ENCODE measurements at regions not wholly inside any gene's neighbourhood (a gene's known extent, or its start where the extent isn't known, plus 50 kb on each side); places are given as distances from the start of the nearest gene placed in this dataset.

DNA sequence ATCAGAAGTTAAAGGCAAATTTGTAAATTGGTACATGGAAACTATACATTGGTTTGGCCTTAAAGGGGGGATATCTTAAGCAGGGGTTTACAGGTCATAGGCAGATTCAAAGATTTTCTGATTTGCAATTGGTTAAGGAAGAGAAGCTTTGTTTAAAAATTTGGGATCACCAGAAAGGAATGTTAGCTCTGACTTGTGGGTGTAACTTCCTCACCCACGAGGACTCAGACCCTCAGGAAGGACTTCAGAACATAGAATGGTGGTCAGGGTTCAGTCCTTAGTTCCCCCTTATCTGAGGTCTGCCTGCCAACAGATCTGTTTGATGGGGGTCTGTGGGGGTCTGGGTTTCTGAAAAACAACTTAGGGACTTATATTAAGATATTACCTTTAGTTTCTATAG lies 427.4 kb upstream of the DIPK2B start (continued):
- TF ChIP-seq, protein P1, sequence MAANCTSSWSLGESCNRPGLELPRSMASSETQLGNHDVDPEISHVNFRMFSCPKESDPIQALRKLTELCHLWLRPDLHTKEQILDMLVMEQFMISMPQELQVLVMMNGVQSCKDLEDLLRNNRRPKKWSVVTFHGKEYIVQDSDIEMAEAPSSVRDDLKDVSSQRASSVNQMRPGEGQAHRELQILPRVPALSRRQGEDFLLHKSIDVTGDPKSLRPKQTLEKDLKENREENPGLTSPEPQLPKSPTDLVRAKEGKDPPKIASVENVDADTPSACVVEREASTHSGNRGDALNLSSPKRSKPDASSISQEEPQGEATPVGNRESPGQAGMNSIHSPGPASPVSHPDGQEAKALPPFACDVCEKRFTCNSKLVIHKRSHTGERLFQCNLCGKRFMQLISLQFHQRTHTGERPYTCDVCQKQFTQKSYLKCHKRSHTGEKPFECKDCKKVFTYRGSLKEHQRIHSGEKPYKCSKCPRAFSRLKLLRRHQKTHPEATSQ (tag by site-specific recombination; IDR thresholded peaks at IDR 0.05) = no peak
- TF ChIP-seq ZNF121 (tag by site-specific recombination; IDR thresholded peaks at IDR 0.05) (no peak), SCRT1 (tag by site-specific recombination; IDR thresholded peaks at IDR 0.05; ENCODE audit: borderline replicate concordance) (no peak), ZNF473 (tag by site-specific recombination; IDR thresholded peaks at IDR 0.05) (no peak)
- TF ChIP-seq, protein P2, sequence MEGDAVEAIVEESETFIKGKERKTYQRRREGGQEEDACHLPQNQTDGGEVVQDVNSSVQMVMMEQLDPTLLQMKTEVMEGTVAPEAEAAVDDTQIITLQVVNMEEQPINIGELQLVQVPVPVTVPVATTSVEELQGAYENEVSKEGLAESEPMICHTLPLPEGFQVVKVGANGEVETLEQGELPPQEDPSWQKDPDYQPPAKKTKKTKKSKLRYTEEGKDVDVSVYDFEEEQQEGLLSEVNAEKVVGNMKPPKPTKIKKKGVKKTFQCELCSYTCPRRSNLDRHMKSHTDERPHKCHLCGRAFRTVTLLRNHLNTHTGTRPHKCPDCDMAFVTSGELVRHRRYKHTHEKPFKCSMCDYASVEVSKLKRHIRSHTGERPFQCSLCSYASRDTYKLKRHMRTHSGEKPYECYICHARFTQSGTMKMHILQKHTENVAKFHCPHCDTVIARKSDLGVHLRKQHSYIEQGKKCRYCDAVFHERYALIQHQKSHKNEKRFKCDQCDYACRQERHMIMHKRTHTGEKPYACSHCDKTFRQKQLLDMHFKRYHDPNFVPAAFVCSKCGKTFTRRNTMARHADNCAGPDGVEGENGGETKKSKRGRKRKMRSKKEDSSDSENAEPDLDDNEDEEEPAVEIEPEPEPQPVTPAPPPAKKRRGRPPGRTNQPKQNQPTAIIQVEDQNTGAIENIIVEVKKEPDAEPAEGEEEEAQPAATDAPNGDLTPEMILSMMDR (tag by site-specific recombination; IDR thresholded peaks at IDR 0.05) = no peak

DNA sequence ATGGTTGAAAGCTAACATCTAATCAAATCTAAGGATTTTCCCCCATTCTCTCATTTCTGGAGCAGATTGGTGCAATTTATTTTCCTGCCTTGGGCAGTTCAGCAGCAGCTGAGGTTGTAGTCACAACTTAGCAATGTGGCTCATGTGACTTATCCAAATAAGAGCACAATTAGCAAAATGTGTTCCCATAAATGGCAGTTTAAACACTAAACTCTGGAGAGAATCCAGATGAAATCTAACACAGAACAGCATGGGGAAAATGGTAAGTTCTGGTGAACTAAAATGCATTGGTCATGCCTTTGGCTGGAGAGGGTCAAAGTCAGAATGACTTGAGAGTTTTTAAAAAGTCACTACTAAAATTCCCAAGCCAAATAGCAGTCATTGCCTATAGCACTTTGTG lies 422.6 kb upstream of the DIPK2B start:
- Histone ChIP-seq H3K9me3 (ENCODE audit: control insufficient read depth, insufficient read depth, low read depth, low read length) (no peaks in the 10 kb centered on the region), H3K4me1 (ENCODE audit: control insufficient read depth, insufficient read depth, low read length) (no peaks in the 10 kb centered on the region), H3K36me3 (ENCODE audit: control insufficient read depth in 2 of 2, insufficient read depth in 1 of 2, low read length in 2 of 2) (no peaks in the 10 kb centered on the region), H3K27ac (ENCODE audit: extremely low read depth, low read depth, low read length) (no peak overlapping the region), H3K4me3 (ENCODE audit: low read depth, low read length) (no peak overlapping the region)
- TF ChIP-seq ZNF140 (tag by site-specific recombination; IDR thresholded peaks at IDR 0.05) = no peak
- no peak for TF ChIP-seq ZBTB1 (tag by site-specific recombination; IDR thresholded peaks at IDR 0.05)
- TF ChIP-seq, protein P3, sequence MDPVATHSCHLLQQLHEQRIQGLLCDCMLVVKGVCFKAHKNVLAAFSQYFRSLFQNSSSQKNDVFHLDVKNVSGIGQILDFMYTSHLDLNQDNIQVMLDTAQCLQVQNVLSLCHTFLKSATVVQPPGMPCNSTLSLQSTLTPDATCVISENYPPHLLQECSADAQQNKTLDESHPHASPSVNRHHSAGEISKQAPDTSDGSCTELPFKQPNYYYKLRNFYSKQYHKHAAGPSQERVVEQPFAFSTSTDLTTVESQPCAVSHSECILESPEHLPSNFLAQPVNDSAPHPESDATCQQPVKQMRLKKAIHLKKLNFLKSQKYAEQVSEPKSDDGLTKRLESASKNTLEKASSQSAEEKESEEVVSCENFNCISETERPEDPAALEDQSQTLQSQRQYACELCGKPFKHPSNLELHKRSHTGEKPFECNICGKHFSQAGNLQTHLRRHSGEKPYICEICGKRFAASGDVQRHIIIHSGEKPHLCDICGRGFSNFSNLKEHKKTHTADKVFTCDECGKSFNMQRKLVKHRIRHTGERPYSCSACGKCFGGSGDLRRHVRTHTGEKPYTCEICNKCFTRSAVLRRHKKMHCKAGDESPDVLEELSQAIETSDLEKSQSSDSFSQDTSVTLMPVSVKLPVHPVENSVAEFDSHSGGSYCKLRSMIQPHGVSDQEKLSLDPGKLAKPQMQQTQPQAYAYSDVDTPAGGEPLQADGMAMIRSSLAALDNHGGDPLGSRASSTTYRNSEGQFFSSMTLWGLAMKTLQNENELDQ (tag by site-specific recombination; IDR thresholded peaks at IDR 0.05; ENCODE audit: low read depth) = no peak
- no peak for TF ChIP-seq WT1 (tag by site-specific recombination; IDR thresholded peaks at IDR 0.05)
- TF ChIP-seq ZNF76 (tag by site-specific recombination; IDR thresholded peaks at IDR 0.05; ENCODE audit: borderline replicate concordance, low read depth) = no peak
- TF ChIP-seq, protein P4, sequence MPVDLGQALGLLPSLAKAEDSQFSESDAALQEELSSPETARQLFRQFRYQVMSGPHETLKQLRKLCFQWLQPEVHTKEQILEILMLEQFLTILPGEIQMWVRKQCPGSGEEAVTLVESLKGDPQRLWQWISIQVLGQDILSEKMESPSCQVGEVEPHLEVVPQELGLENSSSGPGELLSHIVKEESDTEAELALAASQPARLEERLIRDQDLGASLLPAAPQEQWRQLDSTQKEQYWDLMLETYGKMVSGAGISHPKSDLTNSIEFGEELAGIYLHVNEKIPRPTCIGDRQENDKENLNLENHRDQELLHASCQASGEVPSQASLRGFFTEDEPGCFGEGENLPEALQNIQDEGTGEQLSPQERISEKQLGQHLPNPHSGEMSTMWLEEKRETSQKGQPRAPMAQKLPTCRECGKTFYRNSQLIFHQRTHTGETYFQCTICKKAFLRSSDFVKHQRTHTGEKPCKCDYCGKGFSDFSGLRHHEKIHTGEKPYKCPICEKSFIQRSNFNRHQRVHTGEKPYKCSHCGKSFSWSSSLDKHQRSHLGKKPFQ (tag by site-specific recombination; IDR thresholded peaks at IDR 0.05) = no peak
- TF ChIP-seq ZNF624 (tag by site-specific recombination; IDR thresholded peaks at IDR 0.05) = no peak
- TF ChIP-seq, protein P5, sequence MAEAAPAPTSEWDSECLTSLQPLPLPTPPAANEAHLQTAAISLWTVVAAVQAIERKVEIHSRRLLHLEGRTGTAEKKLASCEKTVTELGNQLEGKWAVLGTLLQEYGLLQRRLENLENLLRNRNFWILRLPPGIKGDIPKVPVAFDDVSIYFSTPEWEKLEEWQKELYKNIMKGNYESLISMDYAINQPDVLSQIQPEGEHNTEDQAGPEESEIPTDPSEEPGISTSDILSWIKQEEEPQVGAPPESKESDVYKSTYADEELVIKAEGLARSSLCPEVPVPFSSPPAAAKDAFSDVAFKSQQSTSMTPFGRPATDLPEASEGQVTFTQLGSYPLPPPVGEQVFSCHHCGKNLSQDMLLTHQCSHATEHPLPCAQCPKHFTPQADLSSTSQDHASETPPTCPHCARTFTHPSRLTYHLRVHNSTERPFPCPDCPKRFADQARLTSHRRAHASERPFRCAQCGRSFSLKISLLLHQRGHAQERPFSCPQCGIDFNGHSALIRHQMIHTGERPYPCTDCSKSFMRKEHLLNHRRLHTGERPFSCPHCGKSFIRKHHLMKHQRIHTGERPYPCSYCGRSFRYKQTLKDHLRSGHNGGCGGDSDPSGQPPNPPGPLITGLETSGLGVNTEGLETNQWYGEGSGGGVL (tag by site-specific recombination; IDR thresholded peaks at IDR 0.05) = no peak
- ChIA-PET POLR2A (interaction anchor here (1.2 kb wide), 1 partner anchor 24 kb away, joined by 3 read pairs; no protein-coding TSS in a partner anchor), CTCF (no interaction called here)

DNA sequence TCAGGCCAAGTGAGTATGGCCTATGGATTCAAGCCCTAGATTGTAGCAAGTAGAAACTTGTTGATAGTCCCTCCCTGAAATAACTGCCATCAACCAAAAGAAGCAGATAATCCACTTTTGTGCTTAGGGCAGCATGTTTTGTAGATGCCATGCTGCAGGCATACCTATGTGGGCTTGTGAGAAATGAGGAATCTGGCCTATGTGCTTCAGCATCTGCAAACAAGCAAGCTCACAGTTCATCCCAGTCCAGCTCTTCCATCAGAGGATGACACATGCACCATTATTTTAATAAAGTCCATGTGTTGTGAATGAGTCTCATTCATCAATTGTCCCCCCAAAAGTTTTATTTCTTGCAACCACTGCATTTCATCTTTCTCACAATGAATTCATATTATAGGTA lies 421.9 kb upstream of the DIPK2B start:
- no peak overlapping the region for H3K4me3 ChIP-seq (ENCODE audit: low read depth, low read length)
- H3K4me1 ChIP-seq (ENCODE audit: control insufficient read depth, insufficient read depth, low read length) = no peaks in the 10 kb centered on the region
- POLR2A ChIA-PET = no interaction called here
- H3K9me3 ChIP-seq (ENCODE audit: control insufficient read depth, insufficient read depth, low read depth, low read length) = no peaks in the 10 kb centered on the region
- CTCF ChIA-PET = no interaction called here
- H3K27ac ChIP-seq (ENCODE audit: extremely low read depth, low read depth, low read length) = no peak overlapping the region
- no peaks in the 10 kb centered on the region for H3K36me3 ChIP-seq (ENCODE audit: control insufficient read depth in 2 of 2, insufficient read depth in 1 of 2, low read length in 2 of 2)
- TF ChIP-seq ZNF514 (tag by site-specific recombination; IDR thresholded peaks at IDR 0.05) (no peak), ZNF266 (tag by site-specific recombination; IDR thresholded peaks at IDR 0.05; ENCODE audit: low read depth) (no peak), GFI1B (tag by site-specific recombination; IDR thresholded peaks at IDR 0.05) (no peak), ZNF121 (tag by site-specific recombination; IDR thresholded peaks at IDR 0.05) (no peak), ZBTB20 (tag by site-specific recombination; IDR thresholded peaks at IDR 0.05) (no peak), ZNF544 (tag by site-specific recombination; IDR thresholded peaks at IDR 0.05) (no peak), ZNF792 (tag by site-specific recombination; IDR thresholded peaks at IDR 0.05) (no peak)
- TF ChIP-seq, protein P6, sequence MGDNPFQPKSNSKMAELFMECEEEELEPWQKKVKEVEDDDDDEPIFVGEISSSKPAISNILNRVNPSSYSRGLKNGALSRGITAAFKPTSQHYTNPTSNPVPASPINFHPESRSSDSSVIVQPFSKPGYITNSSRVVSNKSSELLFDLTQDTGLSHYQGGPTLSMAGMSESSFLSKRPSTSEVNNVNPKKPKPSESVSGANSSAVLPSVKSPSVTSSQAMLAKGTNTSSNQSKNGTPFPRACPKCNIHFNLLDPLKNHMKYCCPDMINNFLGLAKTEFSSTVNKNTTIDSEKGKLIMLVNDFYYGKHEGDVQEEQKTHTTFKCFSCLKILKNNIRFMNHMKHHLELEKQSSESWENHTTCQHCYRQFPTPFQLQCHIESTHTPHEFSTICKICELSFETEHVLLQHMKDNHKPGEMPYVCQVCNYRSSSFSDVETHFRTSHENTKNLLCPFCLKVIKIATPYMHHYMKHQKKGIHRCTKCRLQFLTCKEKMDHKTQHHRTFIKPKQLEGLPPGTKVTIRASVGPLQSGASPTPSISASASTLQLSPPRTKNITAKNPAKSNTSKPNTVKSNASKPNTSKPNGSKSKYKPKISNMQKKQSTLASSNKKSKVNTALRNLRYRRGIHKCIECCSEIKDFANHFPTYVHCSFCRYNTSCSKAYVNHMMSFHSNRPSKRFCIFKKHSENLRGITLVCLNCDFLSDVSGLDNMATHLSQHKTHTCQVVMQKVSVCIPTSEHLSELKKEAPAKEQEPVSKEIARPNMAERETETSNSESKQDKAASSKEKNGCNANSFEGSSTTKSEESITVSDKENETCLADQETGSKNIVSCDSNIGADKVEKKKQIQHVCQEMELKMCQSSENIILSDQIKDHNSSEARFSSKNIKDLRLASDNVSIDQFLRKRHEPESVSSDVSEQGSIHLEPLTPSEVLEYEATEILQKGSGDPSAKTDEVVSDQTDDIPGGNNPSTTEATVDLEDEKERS (tag by site-specific recombination; IDR thresholded peaks at IDR 0.05) = no peak
- TF ChIP-seq, protein P7, sequence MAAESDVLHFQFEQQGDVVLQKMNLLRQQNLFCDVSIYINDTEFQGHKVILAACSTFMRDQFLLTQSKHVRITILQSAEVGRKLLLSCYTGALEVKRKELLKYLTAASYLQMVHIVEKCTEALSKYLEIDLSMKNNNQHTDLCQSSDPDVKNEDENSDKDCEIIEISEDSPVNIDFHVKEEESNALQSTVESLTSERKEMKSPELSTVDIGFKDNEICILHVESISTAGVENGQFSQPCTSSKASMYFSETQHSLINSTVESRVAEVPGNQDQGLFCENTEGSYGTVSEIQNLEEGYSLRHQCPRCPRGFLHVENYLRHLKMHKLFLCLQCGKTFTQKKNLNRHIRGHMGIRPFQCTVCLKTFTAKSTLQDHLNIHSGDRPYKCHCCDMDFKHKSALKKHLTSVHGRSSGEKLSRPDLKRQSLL (tag by site-specific recombination; IDR thresholded peaks at IDR 0.05) = no peak

Measured in HEK293 (cell line).